ENCODE measurements at regions not wholly inside any gene's neighbourhood (a gene's known extent, or its start where the extent isn't known, plus 50 kb on each side); places are given as distances from the start of the nearest gene placed in this dataset.

- TF ChIP-seq POLR2A (IDR thresholded peaks at IDR 0.05; ENCODE audit: extremely low read depth, insufficient read length) (no peak), CTCF (IDR thresholded peaks at IDR 0.05; ENCODE audit: low read depth, low read length) (no peak), MAX (IDR thresholded peaks at IDR 0.05; ENCODE audit: low read depth, low read length) (no peak)
Observed at GRCh38 chr12:85632390-85632789, 203.8 kb downstream of the RASSF9 start.
